NCI-H460 (cell line): ENCODE measurements at regions not wholly inside any gene's neighbourhood (a gene's known extent, or its start where the extent isn't known, plus 50 kb on each side); places are given as distances from the start of the nearest gene placed in this dataset.

ENCODE experiments used
- DNase-seq: peaks from one replicate; pipeline ENCODE4 v3.0.0-alpha.2; 2016; ENCODE audit warnings: low read depth; ENCODE audit errors: extremely low read depth

GRCh38 chr2:67808112-67808511 lies 254.7 kb downstream of the C1D start:
- no peak for DNase-seq

- DNase-seq, result no peak
Observed at GRCh38 chr2:67812682-67813081, 250.1 kb downstream of the C1D start.

- DNase-seq, result no peak
Observed at GRCh38 chr2:67823726-67824125, 239.1 kb downstream of the C1D start.

- DNase-seq, result no peak
Observed at GRCh38 chr2:67824186-67824585, 238.6 kb downstream of the C1D start.

GRCh38 chr2:67825476-67825875 lies 237.3 kb downstream of the C1D start:
- DNase-seq, result no peak

- no peak for DNase-seq
Observed at GRCh38 chr2:67828066-67828465, 234.7 kb downstream of the C1D start.

- DNase-seq, result no peak
Observed at GRCh38 chr2:67829470-67829869, 233.3 kb downstream of the C1D start.

GRCh38 chr2:67833632-67834031 lies 229.2 kb downstream of the C1D start:
- no peak for DNase-seq

GRCh38 chr2:67834482-67834881 lies 228.3 kb downstream of the C1D start:
- DNase-seq, result no peak

- no peak for DNase-seq
Observed at GRCh38 chr2:67835266-67835665, 227.5 kb downstream of the C1D start.

GRCh38 chr2:67836866-67837265 lies 225.9 kb downstream of the C1D start:
- no peak for DNase-seq

GRCh38 chr2:67838205-67838604 lies 224.6 kb downstream of the C1D start:
- DNase-seq, result no peak

- no peak for DNase-seq
Observed at GRCh38 chr2:67839242-67839641, 223.6 kb downstream of the C1D start.

GRCh38 chr2:67839668-67840067 lies 223.1 kb downstream of the C1D start:
- no peak for DNase-seq

GRCh38 chr2:67840460-67841068 lies 222.2 kb downstream of the C1D start:
- peak; percentile 56 for DNase-seq

GRCh38 chr2:67841711-67842110 lies 221.1 kb downstream of the C1D start:
- DNase-seq, result no peak

GRCh38 chr2:67842375-67842959 lies 220.3 kb downstream of the C1D start:
- no peak for DNase-seq

GRCh38 chr2:67844024-67844540 lies 218.7 kb downstream of the C1D start:
- no peak for DNase-seq

GRCh38 chr2:67845621-67846369 lies 217.0 kb downstream of the C1D start:
- no peak for DNase-seq

- DNase-seq, result peak; percentile 65
Observed at GRCh38 chr2:67846370-67847070, 216.3 kb downstream of the C1D start.

GRCh38 chr2:67848551-67849285 lies 214.1 kb downstream of the C1D start:
- no peak for DNase-seq
